Adrenal gland (tissue), 5 donors: ENCODE measurements at regions not wholly inside any gene's neighbourhood (a gene's known extent, or its start where the extent isn't known, plus 50 kb on each side); places are given as distances from the start of the nearest gene placed in this dataset.

Experiments used
- POLR2A ChIP-seq, 2 donors: fragments of 450-650 bp; IDR thresholded peaks; one replicate each; pipeline ENCODE4 v1.6.1; 2017; ENCODE audit warnings: antibody characterized with exemption in 2 of 2, mild to moderate bottlenecking in 2 of 2, moderate library complexity in 1 of 2
- TF ChIP-seq, protein P1 (sequence below), 6 experiments: fragments of 450-650 bp in 4 of 6; fragments of 200-600 bp in 2 of 6; sonication (generic) in 1 of 6; IDR thresholded peaks; 1 replicate in 5 of 6; 2 replicates in 1 of 6; pipeline versions ENCODE4 v1.5.1 to v1.8.0; 2016 to 2021; ENCODE audit warnings: antibody characterized with exemption in 6 of 6, mild to moderate bottlenecking in 2 of 6, moderate library complexity in 1 of 6
- donor health status: DM: no; HTN: no; CAD: no.

DNA sequence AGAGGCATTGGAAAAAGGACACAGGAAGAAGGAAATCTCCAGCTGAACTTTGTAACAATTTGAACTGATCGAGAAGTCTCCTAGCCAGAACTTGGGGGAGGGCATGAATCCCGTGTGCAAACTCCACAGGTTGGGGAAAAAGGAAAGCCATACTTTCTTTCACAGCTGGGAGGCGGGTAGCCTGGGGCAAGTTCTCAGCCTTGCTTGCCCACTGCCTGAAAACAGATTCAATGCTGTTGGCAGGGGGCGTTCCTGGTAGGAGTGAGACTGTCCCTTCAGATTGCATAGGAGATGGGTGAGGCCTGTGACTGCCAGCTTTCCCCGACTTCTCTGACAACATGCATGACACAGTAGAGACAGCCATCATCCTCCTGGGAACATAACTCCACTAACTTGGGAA, 289.1 kb upstream of the PHF14 start:
- TF ChIP-seq, protein P1, sequence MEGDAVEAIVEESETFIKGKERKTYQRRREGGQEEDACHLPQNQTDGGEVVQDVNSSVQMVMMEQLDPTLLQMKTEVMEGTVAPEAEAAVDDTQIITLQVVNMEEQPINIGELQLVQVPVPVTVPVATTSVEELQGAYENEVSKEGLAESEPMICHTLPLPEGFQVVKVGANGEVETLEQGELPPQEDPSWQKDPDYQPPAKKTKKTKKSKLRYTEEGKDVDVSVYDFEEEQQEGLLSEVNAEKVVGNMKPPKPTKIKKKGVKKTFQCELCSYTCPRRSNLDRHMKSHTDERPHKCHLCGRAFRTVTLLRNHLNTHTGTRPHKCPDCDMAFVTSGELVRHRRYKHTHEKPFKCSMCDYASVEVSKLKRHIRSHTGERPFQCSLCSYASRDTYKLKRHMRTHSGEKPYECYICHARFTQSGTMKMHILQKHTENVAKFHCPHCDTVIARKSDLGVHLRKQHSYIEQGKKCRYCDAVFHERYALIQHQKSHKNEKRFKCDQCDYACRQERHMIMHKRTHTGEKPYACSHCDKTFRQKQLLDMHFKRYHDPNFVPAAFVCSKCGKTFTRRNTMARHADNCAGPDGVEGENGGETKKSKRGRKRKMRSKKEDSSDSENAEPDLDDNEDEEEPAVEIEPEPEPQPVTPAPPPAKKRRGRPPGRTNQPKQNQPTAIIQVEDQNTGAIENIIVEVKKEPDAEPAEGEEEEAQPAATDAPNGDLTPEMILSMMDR (IDR thresholded peaks at IDR 0.05), result no peak
- no peak for TF ChIP-seq POLR2A (IDR thresholded peaks at IDR 0.05)
